ENCODE measurements at regions not wholly inside any gene's neighbourhood (a gene's known extent, or its start where the extent isn't known, plus 50 kb on each side); places are given as distances from the start of the nearest gene placed in this dataset.

DNA sequence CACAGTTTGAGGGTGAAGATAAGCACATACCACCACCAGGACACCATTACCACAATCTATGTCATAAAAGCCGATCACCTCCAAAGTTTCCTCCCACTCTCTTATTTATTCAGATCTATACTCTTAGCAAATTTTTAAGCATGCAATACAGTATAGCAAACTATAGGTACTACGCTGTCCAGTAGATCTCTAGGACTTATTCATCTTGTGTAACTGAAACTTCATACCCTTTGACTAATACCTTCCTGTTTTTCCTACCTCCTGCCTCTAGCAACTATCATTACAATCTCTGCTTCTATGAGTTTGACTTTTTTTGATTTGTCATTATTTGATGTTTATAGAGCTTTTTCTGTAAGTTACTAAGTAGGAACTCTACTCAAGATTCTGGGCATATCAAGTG, 84.5 kb upstream of the MANSC4 start:
- H3K27me3 ChIP-seq (ENCODE audit: insufficient read depth, low read length, poor library complexity), result no peaks in the 10 kb centered on the region
- no peak for ATAC-seq (ENCODE audit: insufficient read depth, low read depth)
- no peaks in the 10 kb centered on the region for H3K9me3 ChIP-seq (ENCODE audit: insufficient read depth, low read length, severe bottlenecking)
- no peak for DNase-seq
- no peak overlapping the region for H3K4me3 ChIP-seq (ENCODE audit: low read depth in 1 of 2, low read length in 2 of 2)
- no peaks in the 10 kb centered on the region for H3K36me3 ChIP-seq (ENCODE audit: insufficient read depth, low read length)
- H3K27ac ChIP-seq (ENCODE audit: low read length), result no peak overlapping the region
- TF ChIP-seq, protein P1, sequence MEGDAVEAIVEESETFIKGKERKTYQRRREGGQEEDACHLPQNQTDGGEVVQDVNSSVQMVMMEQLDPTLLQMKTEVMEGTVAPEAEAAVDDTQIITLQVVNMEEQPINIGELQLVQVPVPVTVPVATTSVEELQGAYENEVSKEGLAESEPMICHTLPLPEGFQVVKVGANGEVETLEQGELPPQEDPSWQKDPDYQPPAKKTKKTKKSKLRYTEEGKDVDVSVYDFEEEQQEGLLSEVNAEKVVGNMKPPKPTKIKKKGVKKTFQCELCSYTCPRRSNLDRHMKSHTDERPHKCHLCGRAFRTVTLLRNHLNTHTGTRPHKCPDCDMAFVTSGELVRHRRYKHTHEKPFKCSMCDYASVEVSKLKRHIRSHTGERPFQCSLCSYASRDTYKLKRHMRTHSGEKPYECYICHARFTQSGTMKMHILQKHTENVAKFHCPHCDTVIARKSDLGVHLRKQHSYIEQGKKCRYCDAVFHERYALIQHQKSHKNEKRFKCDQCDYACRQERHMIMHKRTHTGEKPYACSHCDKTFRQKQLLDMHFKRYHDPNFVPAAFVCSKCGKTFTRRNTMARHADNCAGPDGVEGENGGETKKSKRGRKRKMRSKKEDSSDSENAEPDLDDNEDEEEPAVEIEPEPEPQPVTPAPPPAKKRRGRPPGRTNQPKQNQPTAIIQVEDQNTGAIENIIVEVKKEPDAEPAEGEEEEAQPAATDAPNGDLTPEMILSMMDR (IDR thresholded peaks at IDR 0.05; ENCODE audit: borderline replicate concordance, extremely low read depth, low read length, poor library complexity, severe bottlenecking), result no peak
- H3K9ac ChIP-seq (ENCODE audit: low read depth, low read length), result no peak overlapping the region
- H3K79me2 ChIP-seq (ENCODE audit: insufficient read depth, low read length), result no peaks in the 10 kb centered on the region
- H2AFZ ChIP-seq (ENCODE audit: low read depth, low read length), result no peak overlapping the region
- H4K20me1 ChIP-seq (ENCODE audit: insufficient read depth, low read length), result no peaks in the 10 kb centered on the region
- H3K4me2 ChIP-seq (ENCODE audit: insufficient read depth, low read length), result no peak overlapping the region
- H3K4me1 ChIP-seq (ENCODE audit: insufficient read depth, low read length), result no peaks in the 10 kb centered on the region

DNA sequence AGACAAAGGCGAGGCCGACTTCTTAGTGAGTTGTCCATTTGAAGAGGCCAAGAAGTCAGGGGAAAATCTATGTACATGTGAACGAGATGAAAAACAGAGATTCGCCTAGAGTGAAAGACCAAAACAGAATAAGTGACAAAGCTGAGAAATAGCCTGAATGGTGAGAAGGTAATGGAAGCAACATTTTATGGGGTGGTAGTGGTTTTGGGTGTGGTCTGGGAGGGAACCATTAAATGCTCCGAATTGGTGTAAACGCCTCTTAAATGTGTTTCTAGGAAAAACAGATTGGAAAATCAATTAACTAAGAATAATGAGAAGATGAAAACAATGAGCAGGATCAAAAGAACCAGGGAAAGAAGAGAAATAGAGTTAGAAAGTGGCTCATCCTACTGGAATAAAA, 83.8 kb upstream of the MANSC4 start:
- Histone ChIP-seq H3K4me3 (ENCODE audit: low read depth in 1 of 2, low read length in 2 of 2) (no peak overlapping the region), H3K79me2 (ENCODE audit: insufficient read depth, low read length) (no peaks in the 10 kb centered on the region), H3K36me3 (ENCODE audit: insufficient read depth, low read length) (no peaks in the 10 kb centered on the region), H3K27ac (ENCODE audit: low read length) (no peak overlapping the region), H3K4me2 (ENCODE audit: insufficient read depth, low read length) (no peak overlapping the region), H2AFZ (ENCODE audit: low read depth, low read length) (no peak overlapping the region), H3K9me3 (ENCODE audit: insufficient read depth, low read length, severe bottlenecking) (no peaks in the 10 kb centered on the region), H3K4me1 (ENCODE audit: insufficient read depth, low read length) (no peaks in the 10 kb centered on the region), H3K27me3 (ENCODE audit: insufficient read depth, low read length, poor library complexity) (no peaks in the 10 kb centered on the region), H4K20me1 (ENCODE audit: insufficient read depth, low read length) (no peaks in the 10 kb centered on the region), H3K9ac (ENCODE audit: low read depth, low read length) (no peak overlapping the region)
- TF ChIP-seq EZH2 (IDR thresholded peaks at IDR 0.05; ENCODE audit: borderline replicate concordance, low read depth, low read length, severe bottlenecking), result no peak
- TF ChIP-seq, protein P1 (IDR thresholded peaks at IDR 0.05; ENCODE audit: borderline replicate concordance, extremely low read depth, low read length, poor library complexity, severe bottlenecking), result no peak
- no peak for ATAC-seq (ENCODE audit: insufficient read depth, low read depth)
- DNase-seq, result no peak

DNA sequence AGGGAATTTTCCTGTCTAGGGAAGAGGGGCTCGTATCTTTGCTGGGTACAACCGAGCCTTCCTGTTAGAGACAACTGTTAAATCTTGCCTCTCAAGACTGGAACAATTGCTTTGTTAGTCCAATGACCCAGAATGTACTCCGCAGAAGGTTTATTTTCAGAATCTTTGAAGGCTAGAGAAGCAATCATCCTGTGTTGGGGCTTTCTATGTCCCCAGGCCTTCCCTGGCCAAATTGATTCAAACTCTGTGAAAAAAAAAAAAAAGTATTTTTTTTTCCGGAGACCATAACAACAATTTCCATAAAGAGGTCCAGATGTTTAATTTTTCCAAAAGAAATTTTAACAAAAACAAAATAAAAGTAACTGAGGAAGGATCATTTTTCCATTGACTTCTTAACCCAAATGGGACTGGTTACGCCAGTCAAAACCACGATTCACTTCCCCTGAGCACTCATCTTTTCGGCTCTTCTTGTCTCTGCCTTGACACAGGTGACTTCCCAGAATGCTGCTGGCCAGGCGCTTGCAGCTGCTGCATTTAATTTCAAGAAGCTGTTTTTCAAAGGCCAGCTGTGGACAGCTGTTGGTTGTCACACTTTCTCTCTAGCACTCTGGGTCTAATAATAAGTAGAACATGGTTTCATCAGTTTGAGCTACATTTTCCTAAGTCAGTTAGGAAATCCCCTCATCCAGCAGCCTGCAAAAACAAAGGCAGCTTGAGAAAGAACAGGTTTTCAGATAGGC, 81.6 kb upstream of the MANSC4 start:
- Histone ChIP-seq H3K4me3 (ENCODE audit: low read depth in 1 of 2, low read length in 2 of 2) (no peak overlapping the region), H3K27ac (ENCODE audit: low read length) (no peak overlapping the region), H3K4me1 (ENCODE audit: insufficient read depth, low read length) (no peaks in the 10 kb centered on the region), H3K36me3 (ENCODE audit: insufficient read depth, low read length) (no peaks in the 10 kb centered on the region), H3K79me2 (ENCODE audit: insufficient read depth, low read length) (no peaks in the 10 kb centered on the region), H3K27me3 (ENCODE audit: insufficient read depth, low read length, poor library complexity) (no peaks in the 10 kb centered on the region), H3K9me3 (ENCODE audit: insufficient read depth, low read length, severe bottlenecking) (no peaks in the 10 kb centered on the region), H4K20me1 (ENCODE audit: insufficient read depth, low read length) (no peaks in the 10 kb centered on the region), H3K9ac (ENCODE audit: low read depth, low read length) (no peak overlapping the region), H2AFZ (ENCODE audit: low read depth, low read length) (no peak overlapping the region), H3K4me2 (ENCODE audit: insufficient read depth, low read length) (no peak overlapping the region)
- ATAC-seq (ENCODE audit: insufficient read depth, low read depth) (peak; percentile 45; the same call in 2 of the 3 replicates), DNase-seq (peak; percentile 22)
- TF ChIP-seq EZH2 (IDR thresholded peaks at IDR 0.05; ENCODE audit: borderline replicate concordance, low read depth, low read length, severe bottlenecking), result no peak
- TF ChIP-seq, protein P1 (IDR thresholded peaks at IDR 0.05; ENCODE audit: borderline replicate concordance, extremely low read depth, low read length, poor library complexity, severe bottlenecking), result no peak

All from DND-41 (cell line).